Mucosa of descending colon (tissue), 3 donors: ENCODE measurements at regions not wholly inside any gene's neighbourhood (a gene's known extent, or its start where the extent isn't known, plus 50 kb on each side); places are given as distances from the start of the nearest gene placed in this dataset.
A peak's percentile ranks its signal among the peaks of the same experiment; 100 is the strongest.

Source experiments
- ATAC-seq: fragments of 200-7000 bp; cut with Tn5 transposase; one replicate; pipeline ENCODE4 v1.9.1; 2020; ENCODE audit warnings: mild to moderate bottlenecking, moderate library complexity
- DNase-seq, 3 donors: peaks; one replicate each; pipeline ENCODE4 v3.0.0-alpha.2; 2020
- H3K36me3 ChIP-seq: fragments of 200-600 bp; one replicate; pipeline ENCODE4 v1.8.0; 2021; ENCODE audit warnings: low read depth, mild to moderate bottlenecking
- H3K4me1 ChIP-seq: fragments of 200-600 bp; one replicate; pipeline ENCODE4 v1.8.0; 2021; ENCODE audit warnings: low read depth, mild to moderate bottlenecking
- H3K4me3 ChIP-seq: fragments of 200-600 bp; one replicate; pipeline ENCODE4 v1.8.0; 2021; ENCODE audit warnings: mild to moderate bottlenecking
- H3K9me3 ChIP-seq: fragments of 200-600 bp; one replicate; pipeline ENCODE4 v1.8.0; 2021; ENCODE audit warnings: mild to moderate bottlenecking
- CTCF ChIP-seq: fragments of 200-600 bp; IDR thresholded peaks from one replicate; pipeline ENCODE4 v1.8.0; 2022; ENCODE audit warnings: antibody characterized with exemption, mild to moderate bottlenecking
- intact Hi-C, 2 donors: fragments of 100-400 bp; cut with DNase I in 1 of 2; cut with micrococcal nuclease in 1 of 2; formaldehyde crosslinking; loops; one replicate each; pipeline versions ENCODE4 v1.11.0 to v1.11.1; 2022; cut with DNase I, micrococcal nuclease
- donor health status: DM: no; HTN: no; CAD: no; lungs with moderate emphysema.
- donor health status: DM: no; HTN: no; CAD: no.
- donor health status: DM: no; HTN: yes; CAD: no.

- intact Hi-C loops = no loop called here
- H3K4me3 ChIP-seq = no peak overlapping the region
- no peaks in the 10 kb centered on the region for H3K9me3 ChIP-seq
- ATAC-seq = peak; percentile 37
- H3K4me1 ChIP-seq = no peaks in the 10 kb centered on the region
- H3K36me3 ChIP-seq = no peaks in the 10 kb centered on the region
- DNase-seq = no peak
- no peak for TF ChIP-seq CTCF
Observed at GRCh38 chr5:171521219-171521633, 101.8 kb downstream of the FGF18 start.

- no peak overlapping the region for H3K4me3 ChIP-seq
- H3K4me1 ChIP-seq = no peaks in the 10 kb centered on the region
- DNase-seq = no peak
- H3K36me3 ChIP-seq = no peaks in the 10 kb centered on the region
- intact Hi-C loops = no loop called here
- TF ChIP-seq CTCF = no peak
- ATAC-seq = no peak
- no peaks in the 10 kb centered on the region for H3K9me3 ChIP-seq
Observed at GRCh38 chr5:171521679-171522078, 102.2 kb downstream of the FGF18 start.

DNA sequence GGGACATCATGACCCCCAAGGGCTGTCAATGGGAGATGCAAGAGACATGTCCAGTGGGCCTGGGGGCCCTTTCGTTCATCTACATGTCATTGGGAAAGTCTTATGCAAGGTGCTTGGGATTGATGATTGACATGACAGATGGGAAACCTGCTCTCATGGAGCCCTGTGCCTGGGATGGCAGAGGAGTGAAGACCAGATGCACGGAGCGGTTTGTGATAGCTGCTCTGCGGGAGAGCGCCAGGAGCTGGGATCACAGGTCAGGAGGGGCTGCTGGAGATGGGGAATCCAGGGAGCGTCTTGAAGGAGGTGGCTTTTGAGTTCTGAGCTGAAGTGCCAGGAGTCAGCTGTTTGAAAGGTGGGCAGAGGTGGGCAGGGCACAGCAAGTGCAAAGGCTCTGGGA, 104.3 kb downstream of the FGF18 start:
- TF ChIP-seq CTCF = no peak
- no peaks in the 10 kb centered on the region for H3K4me1 ChIP-seq
- intact Hi-C loops = no loop called here

GRCh38 chr5:171524466-171524865, 105.0 kb downstream of the FGF18 start:
- Histone ChIP-seq H3K9me3 (no peaks in the 10 kb centered on the region), H3K36me3 (no peaks in the 10 kb centered on the region), H3K4me3 (no peak overlapping the region), H3K4me1 (no peaks in the 10 kb centered on the region)
- intact Hi-C loops = no loop called here
- ATAC-seq = no peak
- no peak for TF ChIP-seq CTCF
- no peak for DNase-seq

More for the DNA sequence above, 104.3 kb downstream of the FGF18 start:
- ATAC-seq (no peak), DNase-seq (no peak)
- H3K4me3 ChIP-seq = no peak overlapping the region
- no peaks in the 10 kb centered on the region for H3K36me3 ChIP-seq
- no peaks in the 10 kb centered on the region for H3K9me3 ChIP-seq

GRCh38 chr5:171525085-171525484, 105.6 kb downstream of the FGF18 start:
- ATAC-seq (no peak), DNase-seq (no peak)
- TF ChIP-seq CTCF = no peak
- Histone ChIP-seq H3K4me1 (no peaks in the 10 kb centered on the region), H3K4me3 (no peak overlapping the region), H3K36me3 (no peaks in the 10 kb centered on the region), H3K9me3 (no peaks in the 10 kb centered on the region)
- intact Hi-C loops = no loop called here

DNA sequence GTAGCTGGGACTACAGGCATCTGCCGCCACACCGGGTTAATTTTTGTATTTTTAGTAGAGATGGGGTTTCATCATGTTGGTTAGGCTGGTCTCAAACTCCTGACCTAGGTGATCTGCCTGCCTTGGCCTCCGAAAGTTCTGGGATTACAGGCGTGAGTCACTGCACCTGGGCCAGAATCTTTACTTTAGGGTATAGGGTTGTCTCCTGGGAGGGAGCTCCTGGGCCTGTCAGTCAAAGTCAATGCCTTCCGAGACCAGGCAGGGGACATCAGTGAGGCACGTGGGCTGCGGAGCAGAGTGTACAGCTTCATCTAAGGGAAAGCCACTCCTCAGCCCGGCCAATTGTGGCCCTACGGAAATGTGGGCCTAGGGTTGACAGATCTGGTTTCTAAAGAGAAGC, 108.6 kb downstream of the FGF18 start:
- H3K4me3 ChIP-seq = no peak overlapping the region
- H3K4me1 ChIP-seq = no peaks in the 10 kb centered on the region
- ATAC-seq (no peak), DNase-seq (no peak)
- no peak for TF ChIP-seq CTCF
- intact Hi-C loops = no loop called here
- H3K9me3 ChIP-seq = no peaks in the 10 kb centered on the region
- H3K36me3 ChIP-seq = no peaks in the 10 kb centered on the region
